ENCODE measurements at regions not wholly inside any gene's neighbourhood (a gene's known extent, or its start where the extent isn't known, plus 50 kb on each side); places are given as distances from the start of the nearest gene placed in this dataset.

DNA sequence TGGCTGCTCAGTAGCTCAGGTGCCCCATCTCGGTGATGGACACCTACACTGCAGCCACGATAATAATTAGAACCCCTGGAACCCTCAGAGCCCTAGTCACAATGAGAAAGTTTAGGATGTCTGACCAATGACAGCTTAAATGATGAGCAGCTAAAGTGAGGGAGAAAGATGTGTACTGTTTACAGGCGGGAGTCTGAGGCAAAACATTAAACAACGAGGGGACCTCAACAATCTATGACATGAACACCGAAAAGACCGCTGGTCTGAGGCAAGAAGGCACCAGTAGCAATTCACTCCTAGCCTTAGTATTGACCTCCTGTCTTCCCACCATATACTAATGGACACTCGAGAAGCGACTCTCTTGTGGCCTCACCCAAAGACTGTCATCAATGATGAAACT, 369.5 kb upstream of the SMIM31 start:
- no peak overlapping the region for H3K27ac ChIP-seq
- FAIRE-seq = no peak
- no peak for TF ChIP-seq FOXS1 (CRISPR knock-in tag; IDR thresholded peaks at IDR 0.05)
- no peak for TF ChIP-seq HDAC2 (IDR thresholded peaks at IDR 0.05)
- TF ChIP-seq JUNB (IDR thresholded peaks at IDR 0.05) = no peak
- TF ChIP-seq, protein P1, sequence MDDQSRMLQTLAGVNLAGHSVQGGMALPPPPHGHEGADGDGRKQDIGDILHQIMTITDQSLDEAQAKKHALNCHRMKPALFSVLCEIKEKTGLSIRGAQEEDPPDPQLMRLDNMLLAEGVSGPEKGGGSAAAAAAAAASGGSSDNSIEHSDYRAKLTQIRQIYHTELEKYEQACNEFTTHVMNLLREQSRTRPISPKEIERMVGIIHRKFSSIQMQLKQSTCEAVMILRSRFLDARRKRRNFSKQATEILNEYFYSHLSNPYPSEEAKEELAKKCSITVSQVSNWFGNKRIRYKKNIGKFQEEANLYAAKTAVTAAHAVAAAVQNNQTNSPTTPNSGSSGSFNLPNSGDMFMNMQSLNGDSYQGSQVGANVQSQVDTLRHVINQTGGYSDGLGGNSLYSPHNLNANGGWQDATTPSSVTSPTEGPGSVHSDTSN (IDR thresholded peaks at IDR 0.05) = no peak
- no peak for TF ChIP-seq HOXA7 (CRISPR knock-in tag; IDR thresholded peaks at IDR 0.05)
- TF ChIP-seq BHLHE40 (IDR thresholded peaks at IDR 0.05; ENCODE audit: low read depth, low read length) = no peak
- TF ChIP-seq, protein P2, sequence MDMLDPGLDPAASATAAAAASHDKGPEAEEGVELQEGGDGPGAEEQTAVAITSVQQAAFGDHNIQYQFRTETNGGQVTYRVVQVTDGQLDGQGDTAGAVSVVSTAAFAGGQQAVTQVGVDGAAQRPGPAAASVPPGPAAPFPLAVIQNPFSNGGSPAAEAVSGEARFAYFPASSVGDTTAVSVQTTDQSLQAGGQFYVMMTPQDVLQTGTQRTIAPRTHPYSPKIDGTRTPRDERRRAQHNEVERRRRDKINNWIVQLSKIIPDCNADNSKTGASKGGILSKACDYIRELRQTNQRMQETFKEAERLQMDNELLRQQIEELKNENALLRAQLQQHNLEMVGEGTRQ (IDR thresholded peaks at IDR 0.05) = no peak
- no peak for TF ChIP-seq GATA3 (IDR thresholded peaks at IDR 0.05; ENCODE audit: borderline replicate concordance)
- POLR2A ChIA-PET = no interaction called here
- no peak for ATAC-seq
- H3K4me2 ChIP-seq = no peak overlapping the region
- no peak for DNase-seq (ENCODE audit: low read depth in 1 of 2, low spot score in 1 of 2)
- H3K4me1 ChIP-seq = no peaks in the 10 kb centered on the region
- H3K4me3 ChIP-seq = no peak overlapping the region
- 20% methylated on average over 8 of the region's 8 CpGs for WGBS (ENCODE audit: missing lambda C conversion rate)
- no peaks in the 10 kb centered on the region for H3K9me3 ChIP-seq
- CTCF ChIA-PET = no interaction called here

DNA sequence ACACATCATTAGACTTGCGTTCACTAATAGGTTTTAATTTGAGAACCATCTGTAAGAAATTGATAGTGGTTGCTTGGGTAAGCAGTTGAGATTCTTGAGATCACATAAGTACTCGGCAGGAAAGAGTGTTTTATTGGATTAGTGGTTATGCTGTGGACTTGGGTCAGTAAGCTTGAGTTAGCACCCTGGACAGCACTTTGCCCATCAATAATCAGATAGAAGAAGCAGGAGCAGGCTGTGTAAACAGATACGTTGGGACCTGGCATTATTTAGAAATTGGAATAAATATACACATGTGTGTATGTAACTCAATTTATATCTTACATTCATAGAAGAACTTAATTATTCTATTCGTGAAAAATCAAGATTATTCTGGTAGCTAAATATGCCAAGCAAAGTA, 357.5 kb upstream of the SMIM31 start:
- no peaks in the 10 kb centered on the region for H3K4me1 ChIP-seq
- H3K4me3 ChIP-seq = no peak overlapping the region
- WGBS (ENCODE audit: missing lambda C conversion rate) = 0% methylated on average over 4 of the region's 4 CpGs
- no peak overlapping the region for H3K27ac ChIP-seq
- DNase-seq (ENCODE audit: low read depth in 1 of 2, low spot score in 1 of 2) (no peak), ATAC-seq (no peak), FAIRE-seq (no peak)
- POLR2A ChIA-PET = no interaction called here
- TF ChIP-seq CEBPB (IDR thresholded peaks at IDR 0.05) = no peak
- no peak for TF ChIP-seq JUN (IDR thresholded peaks at IDR 0.05)
- TF ChIP-seq ZSCAN20 (CRISPR knock-in tag; IDR thresholded peaks at IDR 0.05) = no peak
- no peak for TF ChIP-seq NR3C1 (IDR thresholded peaks at IDR 0.05)
- TF ChIP-seq ZFP36 (IDR thresholded peaks at IDR 0.05; ENCODE audit: borderline replicate concordance, partially characterized antibody) = no peak
- TF ChIP-seq CBX2 (IDR thresholded peaks at IDR 0.05; ENCODE audit: borderline replicate concordance, low read depth) = no peak
- no peak for TF ChIP-seq MAFK (IDR thresholded peaks at IDR 0.05; ENCODE audit: partially characterized antibody)
- no peak for TF ChIP-seq KDM5A (IDR thresholded peaks at IDR 0.05)
- no peak for TF ChIP-seq JUNB (IDR thresholded peaks at IDR 0.05)
- no peak for TF ChIP-seq ZC3H11A (IDR thresholded peaks at IDR 0.05)
- TF ChIP-seq, protein P3, sequence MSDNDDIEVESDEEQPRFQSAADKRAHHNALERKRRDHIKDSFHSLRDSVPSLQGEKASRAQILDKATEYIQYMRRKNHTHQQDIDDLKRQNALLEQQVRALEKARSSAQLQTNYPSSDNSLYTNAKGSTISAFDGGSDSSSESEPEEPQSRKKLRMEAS (IDR thresholded peaks at IDR 0.05) = no peak
- TF ChIP-seq, protein P4, sequence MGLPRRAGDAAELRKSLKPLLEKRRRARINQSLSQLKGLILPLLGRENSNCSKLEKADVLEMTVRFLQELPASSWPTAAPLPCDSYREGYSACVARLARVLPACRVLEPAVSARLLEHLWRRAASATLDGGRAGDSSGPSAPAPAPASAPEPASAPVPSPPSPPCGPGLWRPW (IDR thresholded peaks at IDR 0.05) = no peak
- no peak for TF ChIP-seq FOSB (CRISPR knock-in tag; IDR thresholded peaks at IDR 0.05)
- no peak for TF ChIP-seq HOXB5 (CRISPR knock-in tag; IDR thresholded peaks at IDR 0.05)
- no peak for TF ChIP-seq ESRRA (IDR thresholded peaks at IDR 0.05; ENCODE audit: borderline replicate concordance, low read length)
- TF ChIP-seq, protein P1 (IDR thresholded peaks at IDR 0.05) = no peak
- no peak for TF ChIP-seq KDM1A (IDR thresholded peaks at IDR 0.05; ENCODE audit: low read depth)
- no peak for TF ChIP-seq NPAS2 (CRISPR knock-in tag; IDR thresholded peaks at IDR 0.05; ENCODE audit: borderline replicate concordance)
- CTCF ChIA-PET = no interaction called here
- no peaks in the 10 kb centered on the region for H3K9me3 ChIP-seq
- H3K4me2 ChIP-seq = no peak overlapping the region

DNA sequence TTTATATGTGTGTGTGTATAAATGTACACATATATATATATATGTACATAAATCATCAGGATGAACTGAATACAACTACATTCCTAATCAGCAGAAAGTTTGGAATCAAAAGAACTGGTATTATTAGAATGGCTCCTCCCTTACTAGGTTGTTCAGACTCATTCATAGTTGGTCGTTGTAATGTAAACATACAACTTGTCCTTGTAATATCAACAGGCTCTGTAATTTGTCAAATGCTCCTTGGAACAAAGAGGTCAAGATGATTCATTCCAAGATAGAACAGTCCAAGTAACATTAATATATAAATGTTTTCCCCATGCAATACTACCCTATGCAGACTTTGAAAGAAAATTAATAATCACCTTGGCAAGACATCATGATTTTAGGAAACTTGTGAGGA, 351.4 kb upstream of the SMIM31 start:
- DNase-seq (ENCODE audit: low read depth in 1 of 2, low spot score in 1 of 2) (no peak), FAIRE-seq (no peak), ATAC-seq (no peak)
- WGBS (ENCODE audit: missing lambda C conversion rate) = 5% methylated on average over 1 of the region's 1 CpG
- POLR2A ChIA-PET = no interaction called here
- Histone ChIP-seq H3K9me3 (no peaks in the 10 kb centered on the region), H3K27ac (no peak overlapping the region), H3K4me2 (no peak overlapping the region), H3K4me3 (no peak overlapping the region), H3K4me1 (no peaks in the 10 kb centered on the region)
- CTCF ChIA-PET = no interaction called here
- TF ChIP-seq RNF2 (IDR thresholded peaks at IDR 0.05; ENCODE audit: borderline replicate concordance, low read depth) (no peak), NFE2L2 (conservative IDR thresholded peaks at IDR 0.05; ENCODE audit: low read length) (no peak), CBX2 (IDR thresholded peaks at IDR 0.05; ENCODE audit: borderline replicate concordance, low read depth) (no peak), EHF (CRISPR knock-in tag; IDR thresholded peaks at IDR 0.05) (no peak), POLR2A (IDR thresholded peaks at IDR 0.05; ENCODE audit: low read length) (no peak), NR3C1 (IDR thresholded peaks at IDR 0.05) (no peak), KDM5A (IDR thresholded peaks at IDR 0.05) (no peak)
- TF ChIP-seq, protein P5, sequence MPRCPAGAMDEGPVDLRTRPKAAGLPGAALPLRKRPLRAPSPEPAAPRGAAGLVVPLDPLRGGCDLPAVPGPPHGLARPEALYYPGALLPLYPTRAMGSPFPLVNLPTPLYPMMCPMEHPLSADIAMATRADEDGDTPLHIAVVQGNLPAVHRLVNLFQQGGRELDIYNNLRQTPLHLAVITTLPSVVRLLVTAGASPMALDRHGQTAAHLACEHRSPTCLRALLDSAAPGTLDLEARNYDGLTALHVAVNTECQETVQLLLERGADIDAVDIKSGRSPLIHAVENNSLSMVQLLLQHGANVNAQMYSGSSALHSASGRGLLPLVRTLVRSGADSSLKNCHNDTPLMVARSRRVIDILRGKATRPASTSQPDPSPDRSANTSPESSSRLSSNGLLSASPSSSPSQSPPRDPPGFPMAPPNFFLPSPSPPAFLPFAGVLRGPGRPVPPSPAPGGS (IDR thresholded peaks at IDR 0.05) = no peak
- TF ChIP-seq, protein P6, sequence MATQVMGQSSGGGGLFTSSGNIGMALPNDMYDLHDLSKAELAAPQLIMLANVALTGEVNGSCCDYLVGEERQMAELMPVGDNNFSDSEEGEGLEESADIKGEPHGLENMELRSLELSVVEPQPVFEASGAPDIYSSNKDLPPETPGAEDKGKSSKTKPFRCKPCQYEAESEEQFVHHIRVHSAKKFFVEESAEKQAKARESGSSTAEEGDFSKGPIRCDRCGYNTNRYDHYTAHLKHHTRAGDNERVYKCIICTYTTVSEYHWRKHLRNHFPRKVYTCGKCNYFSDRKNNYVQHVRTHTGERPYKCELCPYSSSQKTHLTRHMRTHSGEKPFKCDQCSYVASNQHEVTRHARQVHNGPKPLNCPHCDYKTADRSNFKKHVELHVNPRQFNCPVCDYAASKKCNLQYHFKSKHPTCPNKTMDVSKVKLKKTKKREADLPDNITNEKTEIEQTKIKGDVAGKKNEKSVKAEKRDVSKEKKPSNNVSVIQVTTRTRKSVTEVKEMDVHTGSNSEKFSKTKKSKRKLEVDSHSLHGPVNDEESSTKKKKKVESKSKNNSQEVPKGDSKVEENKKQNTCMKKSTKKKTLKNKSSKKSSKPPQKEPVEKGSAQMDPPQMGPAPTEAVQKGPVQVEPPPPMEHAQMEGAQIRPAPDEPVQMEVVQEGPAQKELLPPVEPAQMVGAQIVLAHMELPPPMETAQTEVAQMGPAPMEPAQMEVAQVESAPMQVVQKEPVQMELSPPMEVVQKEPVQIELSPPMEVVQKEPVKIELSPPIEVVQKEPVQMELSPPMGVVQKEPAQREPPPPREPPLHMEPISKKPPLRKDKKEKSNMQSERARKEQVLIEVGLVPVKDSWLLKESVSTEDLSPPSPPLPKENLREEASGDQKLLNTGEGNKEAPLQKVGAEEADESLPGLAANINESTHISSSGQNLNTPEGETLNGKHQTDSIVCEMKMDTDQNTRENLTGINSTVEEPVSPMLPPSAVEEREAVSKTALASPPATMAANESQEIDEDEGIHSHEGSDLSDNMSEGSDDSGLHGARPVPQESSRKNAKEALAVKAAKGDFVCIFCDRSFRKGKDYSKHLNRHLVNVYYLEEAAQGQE (IDR thresholded peaks at IDR 0.05) = no peak
- TF ChIP-seq, protein P3 (IDR thresholded peaks at IDR 0.05) = no peak

Measured in A549 (cell line).